Lower lobe of right lung (tissue), 2 donors: ENCODE measurements at regions not wholly inside any gene's neighbourhood (a gene's known extent, or its start where the extent isn't known, plus 50 kb on each side); places are given as distances from the start of the nearest gene placed in this dataset.
"Not testable (repeated sequence)": the region's sequence is repeated elsewhere in the genome, so short reads cannot be mapped to it uniquely, and the experiment has no call there.

Source experiments
- ATAC-seq, 2 donors: fragments of 200-7000 bp; cut with Tn5 transposase; one replicate each; pipeline ENCODE4 v1.9.1; 2020 to 2022; ENCODE audit warnings: mild to moderate bottlenecking in 2 of 2, moderate library complexity in 2 of 2
- DNase-seq: peaks from one replicate; pipeline ENCODE4 v3.0.0-alpha.2; 2020
- H3K27ac ChIP-seq: fragments of 200-600 bp; one replicate; pipeline ENCODE4 v1.8.0; 2022
- H3K27me3 ChIP-seq: fragments of 200-600 bp; one replicate; pipeline ENCODE4 v1.8.0; 2022; ENCODE audit warnings: low read depth
- H3K36me3 ChIP-seq: fragments of 200-600 bp; one replicate; pipeline ENCODE4 v1.8.0; 2022; ENCODE audit warnings: mild to moderate bottlenecking
- H3K4me1 ChIP-seq: fragments of 200-600 bp; one replicate; pipeline ENCODE4 v1.8.0; 2022
- H3K4me3 ChIP-seq: fragments of 200-600 bp; one replicate; pipeline ENCODE4 v1.8.0; 2022; ENCODE audit warnings: mild to moderate bottlenecking
- H3K9me3 ChIP-seq: fragments of 200-600 bp; one replicate; pipeline ENCODE4 v1.8.0; 2022
- CTCF ChIP-seq: fragments of 200-600 bp; IDR thresholded peaks from one replicate; pipeline ENCODE4 v1.8.0; 2022; ENCODE audit warnings: antibody characterized with exemption, mild to moderate bottlenecking
- intact Hi-C: fragments of 100-400 bp; cut with DNase I; formaldehyde crosslinking; loops from one replicate; pipeline ENCODE4 v1.11.0; 2022
- donor health status: DM: no; HTN: yes; CAD: no; lungs with severe emphysema.

- no peak for DNase-seq
- intact Hi-C loops: no loop called here
- Histone ChIP-seq H3K9me3 (peaks cover 8% of the 10 kb centered on the region), H3K27ac (no peak overlapping the region), H3K4me1 (no peaks in the 10 kb centered on the region), H3K36me3 (no peaks in the 10 kb centered on the region), H3K4me3 (no peak overlapping the region), H3K27me3 (no peaks in the 10 kb centered on the region)
- TF ChIP-seq CTCF: no peak
- no peak for ATAC-seq
These were observed 731.2 kb downstream of the USP25 start for GRCh38 chr21:16460936-16461335.

- H3K27me3 ChIP-seq, H3K27ac ChIP-seq, ATAC-seq, DNase-seq, H3K4me3 ChIP-seq, intact Hi-C loops, H3K4me1 ChIP-seq, H3K36me3 ChIP-seq, H3K9me3 ChIP-seq: not testable (repeated sequence)
These were observed 734.6 kb downstream of the USP25 start for GRCh38 chr21:16464211-16464889.

- H3K36me3 ChIP-seq: no peaks in the 10 kb centered on the region
- no peak for DNase-seq
- no peaks in the 10 kb centered on the region for H3K4me1 ChIP-seq
- no peak overlapping the region for H3K27ac ChIP-seq
- H3K9me3 ChIP-seq: peaks cover 8% of the 10 kb centered on the region
- ATAC-seq: no peak
- H3K27me3 ChIP-seq: no peaks in the 10 kb centered on the region
- no peak for TF ChIP-seq CTCF
- intact Hi-C loops: no loop called here
- H3K4me3 ChIP-seq: no peak overlapping the region
These were observed 738.4 kb downstream of the USP25 start for GRCh38 chr21:16468184-16468583.

- DNase-seq (no peak), ATAC-seq (no peak)
- Histone ChIP-seq H3K27ac (no peak overlapping the region), H3K27me3 (no peaks in the 10 kb centered on the region), H3K9me3 (no peaks in the 10 kb centered on the region), H3K4me1 (no peaks in the 10 kb centered on the region), H3K36me3 (no peaks in the 10 kb centered on the region), H3K4me3 (no peak overlapping the region)
- TF ChIP-seq CTCF: no peak
- intact Hi-C loops: no loop called here
These were observed 744.2 kb downstream of the USP25 start for GRCh38 chr21:16473988-16474387.

GRCh38 chr21:16476056-16476825 is 746.5 kb downstream of the USP25 start:
- no peak overlapping the region for H3K27ac ChIP-seq
- intact Hi-C loops: no loop called here
- ATAC-seq: no peak
- TF ChIP-seq CTCF: no peak
- no peaks in the 10 kb centered on the region for H3K4me1 ChIP-seq
- no peaks in the 10 kb centered on the region for H3K27me3 ChIP-seq
- DNase-seq: no peak
- peaks cover 17% of the 10 kb centered on the region for H3K9me3 ChIP-seq
- no peaks in the 10 kb centered on the region for H3K36me3 ChIP-seq
- H3K4me3 ChIP-seq: no peak overlapping the region

- Histone ChIP-seq H3K27ac (no peak overlapping the region), H3K4me1 (no peaks in the 10 kb centered on the region), H3K4me3 (no peak overlapping the region), H3K27me3 (no peaks in the 10 kb centered on the region), H3K9me3 (no peaks in the 10 kb centered on the region), H3K36me3 (no peaks in the 10 kb centered on the region)
- no peak for ATAC-seq
- TF ChIP-seq CTCF: no peak
- no peak for DNase-seq
- intact Hi-C loops: no loop called here
These were observed 758.3 kb downstream of the USP25 start for GRCh38 chr21:16488042-16488441.
